HG02571 (cell line): ENCODE measurements at regions not wholly inside any gene's neighbourhood (a gene's known extent, or its start where the extent isn't known, plus 50 kb on each side); places are given as distances from the start of the nearest gene placed in this dataset.
"Not testable (repeated sequence)": the region's sequence is repeated elsewhere in the genome, so short reads cannot be mapped to it uniquely, and the experiment has no call there.

Source experiments
- ATAC-seq: cut with Tn5 transposase; IDR thresholded peaks from one replicate; pipeline ENCODE4 v1.9.1; 2021; ENCODE audit warnings: mild to moderate bottlenecking, moderate library complexity; ENCODE audit not compliant: unreplicated experiment

DNA sequence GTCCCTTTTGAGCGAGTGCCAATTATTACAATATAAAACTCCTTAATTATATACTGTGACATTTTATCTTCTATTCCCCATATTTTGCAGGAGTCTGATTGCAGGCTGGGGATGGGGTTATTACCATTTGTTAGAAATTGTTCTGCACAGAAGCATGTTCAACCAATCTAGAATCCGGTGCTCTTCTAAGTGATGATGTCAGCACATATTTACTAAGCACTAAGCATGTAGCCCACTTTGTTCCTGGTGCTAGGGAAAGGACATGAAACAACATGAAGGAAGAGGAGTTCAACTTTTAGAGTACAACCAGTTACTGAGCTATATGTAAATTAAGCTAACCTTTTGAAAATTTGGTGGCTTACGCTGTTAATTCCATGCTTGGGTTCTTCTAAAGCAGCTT lies 52.8 kb upstream of the IL1RAPL2 start:
- ATAC-seq, result no peak

DNA sequence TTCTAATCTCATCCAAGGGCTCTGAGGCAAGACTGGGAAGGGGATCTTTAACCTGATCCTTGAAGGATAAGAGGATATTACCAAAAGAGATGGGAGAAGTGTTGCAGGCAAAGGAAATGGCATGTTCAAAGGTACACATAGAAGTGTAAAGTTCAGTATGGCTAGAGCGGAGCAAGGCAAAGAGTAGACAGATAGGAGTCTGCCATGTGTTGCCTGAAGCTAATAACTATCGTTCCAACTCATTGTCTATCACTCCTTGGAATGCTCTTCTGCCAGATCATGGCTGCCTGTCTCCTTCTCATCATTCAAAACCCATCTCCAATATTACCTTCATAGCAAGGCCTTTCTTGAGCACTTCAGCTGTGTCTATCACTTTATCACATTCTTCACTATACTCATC lies 55.2 kb upstream of the IL1RAPL2 start:
- no peak for ATAC-seq

DNA sequence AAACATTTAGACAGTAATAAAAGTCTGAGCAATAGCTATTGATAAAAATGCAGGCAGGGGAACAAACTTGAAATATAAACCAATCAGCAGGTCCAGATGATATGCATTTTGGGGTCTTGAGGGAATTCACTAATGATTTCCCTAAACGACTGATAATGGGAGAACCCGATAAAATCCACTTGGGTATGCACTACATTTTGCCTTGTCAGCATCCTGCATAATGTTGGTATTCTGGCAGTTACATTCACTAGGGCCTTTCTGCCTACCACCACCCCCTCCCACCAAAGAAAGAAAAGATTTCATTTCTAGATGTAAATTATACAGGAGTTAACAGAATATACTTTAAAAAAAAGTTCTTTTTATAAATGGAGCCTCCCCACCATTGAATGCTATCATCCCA lies 63.5 kb upstream of the IL1RAPL2 start:
- no peak for ATAC-seq

DNA sequence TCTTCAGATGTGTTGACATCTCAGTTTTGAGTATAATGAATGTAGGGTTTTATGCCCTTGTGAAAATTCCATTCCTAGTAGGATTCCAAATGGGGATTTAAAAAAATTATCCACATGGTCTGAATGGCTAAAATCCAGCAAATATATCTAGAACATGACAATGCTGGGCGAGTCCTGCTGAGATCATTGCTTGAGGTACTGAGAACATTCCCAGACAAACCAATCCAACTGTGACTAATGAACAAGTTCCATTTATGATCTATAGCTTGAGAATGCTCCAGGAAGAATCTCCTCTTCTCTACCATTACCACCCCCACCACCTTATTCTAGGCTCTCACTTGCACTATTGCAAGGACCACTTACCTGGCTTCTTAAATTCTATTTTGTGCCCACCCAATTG lies 77.2 kb upstream of the IL1RAPL2 start:
- ATAC-seq, result no peak

DNA sequence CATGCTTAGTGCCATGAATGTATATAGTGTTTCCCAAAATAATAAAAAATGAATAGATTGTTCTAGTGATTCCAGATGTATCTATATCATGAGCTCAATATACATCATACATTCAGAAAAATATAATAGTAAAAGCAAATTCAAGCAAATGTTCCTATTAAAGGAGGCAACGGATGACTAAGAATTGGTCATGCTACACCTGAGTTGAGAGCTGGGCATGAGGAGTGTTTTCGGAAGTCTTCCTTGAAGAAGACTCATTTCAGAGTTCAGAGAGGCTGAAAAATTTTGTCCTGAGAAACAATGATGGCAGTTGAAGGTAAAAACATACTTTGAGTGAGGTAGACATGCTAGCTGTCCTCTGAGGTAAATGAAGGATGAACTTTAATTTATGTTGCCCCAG lies 79.3 kb upstream of the IL1RAPL2 start:
- ATAC-seq, result no peak

DNA sequence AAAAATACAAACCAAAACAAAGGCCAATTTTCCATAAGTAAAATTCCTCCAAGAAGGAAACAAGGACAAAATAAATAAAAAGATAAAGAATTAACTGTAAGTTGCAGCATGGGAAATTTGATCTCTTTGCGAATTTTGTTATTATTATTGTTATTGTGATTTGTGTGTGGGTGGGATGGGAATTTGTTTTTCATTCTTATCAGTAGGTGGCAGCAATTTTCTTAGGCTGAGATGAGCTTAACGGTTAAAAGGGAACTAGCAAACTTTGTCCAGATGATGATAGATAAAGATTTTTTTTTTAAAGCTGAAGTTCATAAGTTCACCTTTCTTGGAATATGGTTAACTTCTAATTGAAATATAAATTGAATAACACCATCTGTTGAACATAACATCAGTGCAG lies 83.2 kb upstream of the IL1RAPL2 start:
- no peak for ATAC-seq

DNA sequence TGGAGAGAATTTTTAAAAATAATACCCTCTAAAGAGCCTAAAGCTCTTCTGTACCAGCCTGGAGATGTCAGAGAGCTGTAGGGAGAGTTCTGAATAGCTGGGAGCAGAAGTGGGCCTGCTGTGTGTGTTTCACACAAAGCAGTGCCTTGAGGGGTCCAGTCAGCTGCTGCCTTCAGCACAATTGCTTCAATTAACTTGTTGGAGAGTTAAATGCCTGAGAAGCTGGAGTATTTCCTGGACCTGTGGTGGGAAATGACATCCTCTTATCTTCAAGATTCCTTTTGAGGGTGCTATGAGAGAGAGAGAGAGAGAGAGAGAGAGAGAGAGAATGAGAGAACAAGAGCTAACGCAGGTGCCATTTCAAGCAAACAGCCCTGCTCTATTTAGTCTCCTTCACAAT lies 96.2 kb upstream of the IL1RAPL2 start:
- ATAC-seq, result no peak

DNA sequence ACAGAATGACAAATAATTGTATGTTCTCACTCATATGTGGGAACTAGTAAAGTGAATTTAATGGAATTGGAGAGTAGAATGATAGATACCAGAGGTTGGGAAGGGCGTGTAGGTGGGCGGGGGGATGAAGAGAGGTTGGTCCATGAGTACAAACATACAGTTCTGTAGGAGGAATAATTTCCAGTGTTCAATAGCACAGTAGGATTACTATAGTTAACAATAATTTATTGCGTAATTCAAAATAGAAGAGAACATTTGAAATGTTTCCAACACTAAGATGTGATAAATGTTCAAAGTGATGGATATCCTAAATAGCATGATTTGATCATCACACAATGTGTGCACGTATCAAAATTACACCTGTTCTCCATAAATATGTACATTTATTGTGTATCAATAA lies 106.2 kb upstream of the IL1RAPL2 start:
- ATAC-seq, result no peak

DNA sequence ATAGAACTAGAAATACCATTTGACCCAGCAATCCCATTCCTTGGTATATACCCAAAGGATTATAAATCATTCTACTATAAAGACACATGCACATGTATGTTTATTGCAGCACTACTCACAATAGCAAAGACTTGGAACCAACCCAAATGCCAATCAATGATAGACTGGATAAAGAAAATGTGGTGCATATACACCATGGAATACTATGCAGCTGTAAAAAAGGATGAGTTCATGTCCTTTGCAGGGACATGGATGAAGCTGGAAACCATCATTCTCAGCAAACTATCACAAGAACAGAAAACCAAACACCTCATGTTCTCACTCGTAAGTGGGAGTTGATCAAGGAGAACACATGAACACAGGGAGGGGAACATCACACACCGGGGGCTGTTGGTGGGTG lies 108.9 kb upstream of the IL1RAPL2 start:
- not testable (repeated sequence) for ATAC-seq

DNA sequence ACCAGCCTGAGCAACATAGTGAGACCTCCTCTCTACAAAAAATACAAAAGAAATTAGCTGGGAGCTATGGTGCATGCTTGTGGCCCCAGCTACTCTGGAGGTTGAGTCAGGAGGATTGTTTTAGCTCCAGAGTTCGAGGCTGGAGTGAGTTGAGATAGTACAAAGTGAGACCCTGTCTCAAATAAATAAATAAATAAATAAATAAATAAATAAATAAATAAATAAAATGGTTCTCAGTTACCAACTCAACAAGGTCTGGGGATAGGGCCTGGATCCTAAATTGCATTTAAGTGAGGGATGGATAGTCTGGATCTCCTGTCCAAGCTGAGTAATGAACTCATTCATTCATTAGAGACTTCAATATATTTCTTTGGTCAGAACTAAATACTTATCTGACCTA lies 115.7 kb upstream of the IL1RAPL2 start:
- ATAC-seq, result no peak

DNA sequence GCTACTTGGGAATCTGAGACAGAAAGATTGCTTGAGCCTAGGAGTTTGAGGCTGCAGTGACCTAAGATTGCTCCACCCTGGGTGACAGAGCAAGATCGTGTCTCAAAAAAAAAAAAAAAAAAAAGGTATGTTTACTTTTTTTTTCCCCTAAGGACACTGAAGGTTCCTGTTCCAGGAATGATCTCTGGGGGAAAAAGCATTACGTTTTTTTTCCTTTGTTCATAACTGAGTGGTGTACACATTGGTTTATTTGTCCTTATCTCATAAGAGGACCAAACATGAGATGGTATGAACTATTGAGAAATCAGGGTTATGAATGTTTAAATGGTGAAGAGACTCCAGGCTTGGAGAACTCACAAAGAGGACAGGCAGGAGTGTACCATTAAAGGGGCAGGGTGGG lies 120.4 kb upstream of the IL1RAPL2 start:
- no peak for ATAC-seq

DNA sequence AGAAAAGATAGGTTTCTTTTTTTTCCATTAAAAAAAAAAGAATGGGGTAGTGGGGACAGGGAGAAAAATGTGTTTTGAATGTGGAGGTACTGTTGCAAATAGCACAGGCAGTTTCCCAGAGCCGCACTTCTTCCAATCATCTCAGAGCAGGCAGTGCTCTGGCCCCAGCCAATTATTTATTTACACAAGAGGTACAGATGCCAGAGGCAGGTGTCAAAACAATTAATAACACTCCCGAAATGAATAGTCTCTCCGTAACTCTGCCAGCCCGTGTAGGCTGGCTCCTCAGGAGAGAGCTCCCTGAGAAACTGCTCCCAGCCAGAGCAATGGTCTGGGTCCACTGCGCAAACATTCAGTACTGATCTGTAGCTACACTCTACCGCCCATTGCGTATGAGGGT lies 130.8 kb upstream of the IL1RAPL2 start:
- ATAC-seq, result no peak

DNA sequence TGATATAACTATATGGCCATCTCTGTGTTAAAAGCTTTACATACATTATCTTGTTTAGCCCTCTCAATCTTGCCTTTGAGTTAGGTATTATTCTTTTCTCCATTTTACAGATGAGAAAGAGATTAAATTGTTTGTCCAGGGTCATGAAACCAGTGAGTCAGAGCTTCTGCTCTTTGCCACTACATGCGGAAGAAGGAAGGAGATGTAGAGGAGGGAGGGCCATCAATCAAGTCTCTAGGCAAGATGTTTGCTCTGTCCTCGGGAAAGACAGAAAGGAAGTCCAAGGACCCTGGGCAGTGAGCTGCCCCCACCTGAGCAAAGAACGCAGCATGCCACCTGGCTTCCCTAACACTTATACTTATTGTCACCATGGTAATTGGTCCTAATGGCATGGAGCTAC lies 133.7 kb upstream of the IL1RAPL2 start:
- no peak for ATAC-seq

DNA sequence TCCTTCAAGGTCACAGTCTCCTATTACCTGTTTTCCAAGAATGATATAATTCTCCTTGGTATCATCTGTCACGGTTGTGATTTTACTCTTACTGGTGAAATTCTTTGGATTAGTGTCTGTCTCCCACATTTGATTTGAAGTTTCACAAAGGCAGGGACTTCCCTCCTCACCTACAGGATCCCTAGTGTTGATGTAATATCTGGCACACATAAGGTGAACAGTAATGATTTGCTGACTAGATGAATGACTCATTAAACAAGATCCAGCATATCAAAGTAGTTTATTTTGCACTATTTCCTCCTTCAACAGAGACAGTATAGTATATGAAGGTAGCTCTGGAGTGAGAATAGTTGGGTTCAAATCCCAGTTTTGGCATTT lies 135.3 kb upstream of the IL1RAPL2 start:
- ATAC-seq, result no peak

DNA sequence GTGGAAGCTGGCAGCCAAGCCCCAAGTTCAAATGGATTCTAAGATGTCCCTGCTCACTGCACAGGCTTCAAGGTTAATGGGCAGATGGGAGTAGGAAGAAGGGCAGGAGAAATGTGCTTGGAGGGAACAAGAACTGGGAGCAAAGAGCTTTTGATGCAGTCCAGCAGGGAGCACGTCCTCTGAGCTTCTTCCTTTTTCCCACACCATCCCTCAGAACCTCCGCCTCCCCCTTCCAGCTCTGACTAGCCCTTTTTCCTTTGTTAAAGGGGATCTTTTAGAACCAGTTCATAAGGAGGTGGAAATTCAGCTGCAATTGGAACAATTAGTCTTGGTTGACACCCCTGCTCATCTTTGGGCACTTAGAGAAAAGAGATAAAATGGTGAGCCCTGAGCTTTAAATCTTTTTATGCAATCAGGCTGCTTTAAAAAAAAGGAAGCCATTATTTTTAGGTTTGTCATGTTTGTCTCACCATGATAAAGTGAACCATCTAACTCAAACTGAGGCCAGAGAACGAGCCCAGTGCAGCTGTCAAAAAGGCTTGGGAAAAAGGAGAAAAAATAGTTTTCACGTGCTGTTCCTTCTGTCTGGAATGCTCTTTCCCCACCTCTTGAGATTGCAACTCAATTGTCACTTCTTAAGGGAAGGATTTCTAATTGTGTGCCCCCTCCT lies 135.8 kb upstream of the IL1RAPL2 start:
- no peak for ATAC-seq

DNA sequence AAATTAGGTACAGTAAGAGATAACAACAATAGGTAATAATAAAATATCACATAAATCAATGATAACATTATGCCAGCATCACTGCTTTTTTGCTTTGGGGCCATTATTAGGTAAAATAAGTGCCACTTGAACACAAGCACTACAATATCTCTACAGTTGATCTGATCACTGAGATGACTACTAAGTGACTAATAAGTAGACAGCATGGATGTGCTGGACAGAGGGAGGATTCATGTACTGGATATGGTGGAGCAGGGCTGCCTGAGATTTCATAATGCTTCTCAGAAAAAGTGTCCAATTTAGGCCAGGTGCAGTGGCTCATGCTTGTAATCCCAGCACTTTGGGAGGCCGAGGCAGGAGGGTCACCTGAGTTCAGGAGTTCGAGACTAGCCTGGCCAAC lies 137.8 kb upstream of the IL1RAPL2 start:
- no peak for ATAC-seq

DNA sequence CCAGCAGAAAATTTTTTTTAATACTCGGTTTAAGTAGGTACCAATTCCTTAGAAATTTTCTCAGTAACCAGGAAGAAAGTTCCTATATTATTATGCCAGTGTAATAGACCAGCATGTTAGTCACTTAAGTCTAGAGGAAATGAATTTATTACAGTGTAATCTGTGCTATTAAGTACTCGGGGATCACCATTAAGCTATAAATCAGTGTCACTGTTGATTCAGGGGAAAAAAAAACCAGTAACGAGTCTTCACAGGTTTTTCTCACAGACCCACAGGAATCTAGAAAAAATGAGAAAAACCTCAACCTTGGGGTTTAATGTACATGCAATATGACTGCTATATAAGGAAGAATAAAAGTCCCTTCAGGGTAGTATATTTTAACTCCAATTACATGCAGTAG lies 138.3 kb upstream of the IL1RAPL2 start:
- no peak for ATAC-seq

DNA sequence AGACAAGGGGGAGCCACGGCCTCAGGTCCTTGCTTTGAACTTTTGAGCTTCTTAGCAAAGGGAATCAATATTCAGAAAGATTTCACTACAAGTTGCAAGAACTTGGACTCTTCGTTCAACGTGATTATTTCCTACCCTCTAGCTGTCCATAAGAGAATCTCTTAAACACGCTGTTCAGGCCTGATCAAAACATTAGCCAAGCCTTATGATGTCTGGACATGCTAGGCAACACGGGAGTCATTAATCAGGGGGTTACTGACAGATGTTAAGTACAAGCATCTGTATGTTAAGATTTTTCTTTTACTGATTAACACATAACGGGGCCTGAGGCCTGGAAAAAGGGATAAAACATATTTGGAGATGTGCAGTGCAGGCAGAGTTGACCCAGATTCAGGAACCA lies 138.9 kb upstream of the IL1RAPL2 start:
- ATAC-seq, result no peak

DNA sequence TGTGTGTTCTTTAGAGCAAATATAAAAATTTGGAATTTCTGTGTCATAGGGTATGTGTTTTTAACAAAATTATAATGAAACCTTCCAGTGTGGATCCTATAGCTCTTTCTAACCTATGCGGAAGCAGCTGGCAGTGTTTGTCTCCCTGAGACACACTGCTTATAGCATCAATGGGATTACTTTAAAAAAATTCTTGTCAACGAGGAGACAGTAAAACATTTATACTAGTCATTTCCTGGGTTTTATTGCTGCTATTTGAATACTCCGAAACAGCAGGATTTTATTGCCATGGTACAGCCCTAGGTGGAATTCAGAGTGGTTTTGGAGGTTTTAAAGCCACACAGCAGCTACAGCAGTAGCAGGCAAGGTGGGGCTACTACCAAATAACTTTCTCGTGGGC lies 145.1 kb upstream of the IL1RAPL2 start:
- no peak for ATAC-seq

DNA sequence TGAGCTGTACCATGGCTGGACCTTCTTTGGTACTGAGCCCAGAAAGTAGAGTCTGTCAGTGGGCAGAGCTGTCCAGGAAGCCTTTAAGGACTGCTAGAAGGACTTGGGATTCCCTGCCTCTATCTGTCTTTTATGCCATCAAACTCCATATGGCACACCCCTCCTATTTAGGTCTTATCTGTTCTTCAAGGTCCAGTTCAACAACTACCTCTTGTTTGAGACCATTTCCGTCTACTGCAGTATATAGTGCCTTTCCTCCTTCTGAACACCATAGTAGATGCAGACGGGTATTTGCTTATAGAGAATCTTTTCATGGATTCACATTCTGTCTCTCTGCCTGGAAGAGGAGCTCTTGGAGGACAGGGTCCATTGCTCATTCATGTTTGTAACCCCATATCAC lies 146.1 kb upstream of the IL1RAPL2 start:
- ATAC-seq, result no peak

DNA sequence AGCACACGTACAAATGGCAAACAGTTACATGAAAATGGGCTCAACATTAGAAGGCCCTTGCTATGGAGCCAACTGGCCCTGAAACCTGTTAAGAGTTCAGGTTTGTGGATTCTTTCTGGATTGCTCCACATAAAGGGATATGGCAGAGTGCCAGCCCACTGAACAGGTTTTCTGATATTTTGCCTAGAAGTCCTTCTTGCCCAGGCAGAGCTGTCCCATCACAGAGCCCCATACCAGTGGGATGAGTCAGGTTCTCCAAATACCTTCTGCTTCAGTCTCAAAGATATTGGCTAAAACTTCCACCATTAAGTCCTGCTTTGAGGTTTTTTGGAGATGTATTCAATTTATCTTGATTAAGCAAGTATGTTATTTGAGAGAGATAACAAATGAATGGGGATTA lies 146.8 kb upstream of the IL1RAPL2 start:
- no peak for ATAC-seq

DNA sequence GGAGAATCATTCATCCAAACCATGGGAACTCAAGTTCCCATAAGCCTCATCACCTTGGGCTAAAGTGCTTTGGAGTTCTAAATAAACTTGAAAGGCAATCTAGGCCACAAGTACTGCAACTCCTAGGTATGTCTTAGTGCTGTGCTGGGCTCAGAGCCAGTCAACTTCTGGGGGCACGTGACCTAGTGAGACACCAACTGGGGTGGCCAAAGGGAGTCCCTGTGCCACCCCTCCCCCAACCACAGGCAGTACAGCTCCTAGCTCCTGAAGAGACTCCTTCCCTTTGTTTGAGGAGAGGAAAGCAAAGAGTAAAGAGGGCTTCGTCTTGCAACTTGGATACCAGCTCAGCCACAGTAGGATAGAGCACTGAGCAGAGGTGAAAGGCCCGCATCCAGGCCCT lies 154.2 kb upstream of the IL1RAPL2 start:
- ATAC-seq, result no peak

DNA sequence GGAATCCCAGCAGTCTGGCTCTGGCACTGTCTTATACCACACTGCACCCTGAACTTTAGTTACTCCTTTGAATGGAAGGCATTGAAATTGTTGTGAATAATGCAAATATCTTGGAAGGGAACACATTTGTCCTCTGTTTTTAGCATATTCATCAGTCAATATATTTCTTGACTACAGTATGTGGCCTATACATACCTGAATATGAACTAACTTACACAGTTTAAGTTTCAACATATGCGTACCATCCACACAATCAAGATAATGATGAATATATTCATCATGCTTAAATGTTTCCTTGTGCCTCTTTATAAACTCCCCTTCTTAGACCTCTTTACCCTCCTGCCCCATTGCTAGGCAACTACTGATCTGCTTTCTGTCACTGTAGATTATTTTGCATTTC lies 145.7 kb upstream of the ESX1 start:
- no peak for ATAC-seq

DNA sequence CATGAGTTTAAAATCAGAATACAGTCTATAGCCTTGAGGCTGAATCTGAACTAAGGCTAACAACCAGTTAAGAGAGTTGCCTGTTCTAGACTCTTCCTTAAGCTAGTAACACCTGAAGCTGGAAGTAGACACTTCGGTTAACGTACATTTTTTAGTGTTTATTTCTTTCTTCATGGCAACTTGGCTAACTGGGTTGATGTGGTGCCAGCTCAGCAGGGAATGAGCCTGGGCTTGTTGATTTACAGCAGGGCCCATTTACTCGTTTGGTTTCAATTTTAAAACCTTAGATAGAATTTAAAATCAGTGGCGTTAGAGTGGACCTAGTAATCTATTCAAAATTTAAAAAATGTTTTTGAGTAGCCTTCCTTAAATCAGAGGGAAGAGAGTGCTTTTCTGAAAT lies 137.6 kb upstream of the ESX1 start:
- ATAC-seq, result no peak
